ENCODE measurements at regions not wholly inside any gene's neighbourhood (a gene's known extent, or its start where the extent isn't known, plus 50 kb on each side); places are given as distances from the start of the nearest gene placed in this dataset.

GRCh38 chr13:97520061-97520460 is 86.1 kb downstream of the RAP2A start:
- Histone ChIP-seq H3K27me3 (no peaks in the 10 kb centered on the region), H3K9ac (no peak overlapping the region), H3K9me3 (replicated peaks in 1 of 11) (no peaks in the 10 kb centered on the region; a peak in 1 of 22 replicates), H3K27ac (no peak overlapping the region), H3K4me1 (no peaks in the 10 kb centered on the region), H4K20me1 (no peaks in the 10 kb centered on the region), H3K36me3 (no peaks in the 10 kb centered on the region), H3K4me3 (no peak overlapping the region), H3K4me2 (no peak overlapping the region)
- TF ChIP-seq Cebpa-rat (IDR thresholded peaks at IDR 0.05), result no peak

- TF ChIP-seq Cebpa-rat (IDR thresholded peaks at IDR 0.05), result no peak
Observed at GRCh38 chr13:97520866-97521265, 86.9 kb downstream of the RAP2A start.

GRCh38 chr13:97521726-97522125 is 87.8 kb downstream of the RAP2A start:
- H3K4me1 ChIP-seq, result no peaks in the 10 kb centered on the region
- no peak for TF ChIP-seq Cebpa-rat (IDR thresholded peaks at IDR 0.05)
- H3K4me2 ChIP-seq, result no peak overlapping the region
- H3K9me3 ChIP-seq (replicated peaks in 1 of 11), result no peaks in the 10 kb centered on the region; a peak in 1 of 22 replicates
- no peak overlapping the region for H3K9ac ChIP-seq
- no peak overlapping the region for H3K4me3 ChIP-seq
- no peak overlapping the region for H3K27ac ChIP-seq
- no peaks in the 10 kb centered on the region for H3K27me3 ChIP-seq
- H4K20me1 ChIP-seq, result no peaks in the 10 kb centered on the region
- no peaks in the 10 kb centered on the region for H3K36me3 ChIP-seq

More at GRCh38 chr13:97520866-97521265, 86.9 kb downstream of the RAP2A start:
- no peaks in the 10 kb centered on the region for H4K20me1 ChIP-seq
- H3K4me2 ChIP-seq, result no peak overlapping the region
- H3K4me1 ChIP-seq, result no peaks in the 10 kb centered on the region
- H3K4me3 ChIP-seq, result no peak overlapping the region
- no peak overlapping the region for H3K9ac ChIP-seq
- no peaks in the 10 kb centered on the region for H3K36me3 ChIP-seq
- no peaks in the 10 kb centered on the region; a peak in 1 of 22 replicates for H3K9me3 ChIP-seq (replicated peaks in 1 of 11)
- H3K27ac ChIP-seq, result no peak overlapping the region
- H3K27me3 ChIP-seq, result no peaks in the 10 kb centered on the region

GRCh38 chr13:97522243-97522642 is 88.3 kb downstream of the RAP2A start:
- Histone ChIP-seq H3K4me1 (no peaks in the 10 kb centered on the region), H3K27ac (no peak overlapping the region), H3K27me3 (no peaks in the 10 kb centered on the region), H3K4me3 (no peak overlapping the region), H3K9me3 (replicated peaks in 1 of 11) (no peaks in the 10 kb centered on the region; a peak in 1 of 22 replicates), H3K36me3 (no peaks in the 10 kb centered on the region), H3K4me2 (no peak overlapping the region), H3K9ac (no peak overlapping the region), H4K20me1 (no peaks in the 10 kb centered on the region)
- no peak for TF ChIP-seq Cebpa-rat (IDR thresholded peaks at IDR 0.05)

- TF ChIP-seq Cebpa-rat (IDR thresholded peaks at IDR 0.05), result no peak
- H4K20me1 ChIP-seq, result no peaks in the 10 kb centered on the region
Observed at GRCh38 chr13:97526556-97526955, 92.6 kb downstream of the RAP2A start.

GRCh38 chr13:97528518-97528917 is 94.5 kb downstream of the RAP2A start:
- Histone ChIP-seq H3K27me3 (no peaks in the 10 kb centered on the region), H3K4me3 (no peak overlapping the region), H3K4me2 (no peak overlapping the region), H3K9me3 (replicated peaks in 1 of 11) (peaks cover 0 to 5% (median 0%) of the 10 kb centered on the region in 11 experiments; a peak in 1 of 22 replicates), H4K20me1 (no peaks in the 10 kb centered on the region), H3K9ac (no peak overlapping the region), H3K27ac (no peak overlapping the region), H3K36me3 (no peaks in the 10 kb centered on the region), H3K4me1 (no peaks in the 10 kb centered on the region)
- no peak for TF ChIP-seq Cebpa-rat (IDR thresholded peaks at IDR 0.05)

More at GRCh38 chr13:97526556-97526955, 92.6 kb downstream of the RAP2A start:
- no peak overlapping the region for H3K27ac ChIP-seq
- no peak overlapping the region for H3K9ac ChIP-seq
- H3K4me1 ChIP-seq, result no peaks in the 10 kb centered on the region
- H3K36me3 ChIP-seq, result no peaks in the 10 kb centered on the region
- H3K27me3 ChIP-seq, result no peaks in the 10 kb centered on the region
- peaks cover 0 to 5% (median 0%) of the 10 kb centered on the region in 11 experiments; a peak in 1 of 22 replicates for H3K9me3 ChIP-seq (replicated peaks in 1 of 11)
- no peak overlapping the region for H3K4me2 ChIP-seq
- no peak overlapping the region for H3K4me3 ChIP-seq

GRCh38 chr13:97534540-97534939 is 100.6 kb downstream of the RAP2A start:
- no peaks in the 10 kb centered on the region for H3K36me3 ChIP-seq
- H3K4me2 ChIP-seq, result no peak overlapping the region
- no peak overlapping the region for H3K9ac ChIP-seq
- H3K4me3 ChIP-seq, result no peak overlapping the region
- peaks cover 0 to 5% (median 0%) of the 10 kb centered on the region in 11 experiments; a peak in 1 of 22 replicates for H3K9me3 ChIP-seq (replicated peaks in 1 of 11)
- H3K27ac ChIP-seq, result no peak overlapping the region
- no peaks in the 10 kb centered on the region for H4K20me1 ChIP-seq
- TF ChIP-seq Cebpa-rat (IDR thresholded peaks at IDR 0.05), result no peak
- 0 out of 20 replicates have a peak, but pooled peaks cover 0 to 6% (median 0%) of the 10 kb centered on the region in 10 experiments for H3K4me1 ChIP-seq
- no peaks in the 10 kb centered on the region for H3K27me3 ChIP-seq

GRCh38 chr13:97535614-97536013 is 101.6 kb downstream of the RAP2A start:
- Histone ChIP-seq H3K4me1 (0 out of 20 replicates have a peak, but pooled peaks cover 0 to 6% (median 0%) of the 10 kb centered on the region in 10 experiments), H3K4me2 (no peak overlapping the region), H4K20me1 (no peaks in the 10 kb centered on the region), H3K9me3 (replicated peaks in 1 of 11) (peaks cover 0 to 5% (median 0%) of the 10 kb centered on the region in 11 experiments; a peak in 1 of 22 replicates), H3K36me3 (no peaks in the 10 kb centered on the region), H3K4me3 (no peak overlapping the region), H3K27me3 (no peaks in the 10 kb centered on the region), H3K9ac (no peak overlapping the region), H3K27ac (no peak overlapping the region)
- no peak for TF ChIP-seq Cebpa-rat (IDR thresholded peaks at IDR 0.05)

GRCh38 chr13:97537110-97537509 is 103.1 kb downstream of the RAP2A start:
- H3K4me3 ChIP-seq, result no peak overlapping the region
- 0 out of 20 replicates have a peak, but pooled peaks cover 0 to 6% (median 0%) of the 10 kb centered on the region in 10 experiments for H3K4me1 ChIP-seq
- no peaks in the 10 kb centered on the region for H4K20me1 ChIP-seq
- no peaks in the 10 kb centered on the region for H3K36me3 ChIP-seq
- no peak for TF ChIP-seq Cebpa-rat (IDR thresholded peaks at IDR 0.05)
- H3K4me2 ChIP-seq, result no peak overlapping the region
- H3K27ac ChIP-seq, result no peak overlapping the region
- H3K9ac ChIP-seq, result no peak overlapping the region
- H3K9me3 ChIP-seq (replicated peaks in 1 of 11), result no peaks in the 10 kb centered on the region
- H3K27me3 ChIP-seq, result no peaks in the 10 kb centered on the region

- H3K4me1 ChIP-seq, result 0 out of 20 replicates have a peak, but pooled peaks cover 0 to 6% (median 0%) of the 10 kb centered on the region in 10 experiments
- no peak for TF ChIP-seq Cebpa-rat (IDR thresholded peaks at IDR 0.05)
- no peak overlapping the region for H3K27ac ChIP-seq
- H3K4me3 ChIP-seq, result no peak overlapping the region
- no peaks in the 10 kb centered on the region for H3K9me3 ChIP-seq (replicated peaks in 1 of 11)
- no peaks in the 10 kb centered on the region for H3K36me3 ChIP-seq
- H4K20me1 ChIP-seq, result no peaks in the 10 kb centered on the region
- no peaks in the 10 kb centered on the region for H3K27me3 ChIP-seq
- H3K9ac ChIP-seq, result no peak overlapping the region
- peak overlapping the region in 3 of 11 experiments; percentile 21 to 35 (median 22); a peak in 3 of 22 replicates for H3K4me2 ChIP-seq
Observed at GRCh38 chr13:97538203-97538602, 104.2 kb downstream of the RAP2A start.

Data from BLaER1 treated with 17β-estradiol and CSF1 and Interleukin-3, amounts not matched to agents 10 nM and 100 nM (cell line).